Testis (tissue), 2 donors: ENCODE measurements at regions not wholly inside any gene's neighbourhood (a gene's known extent, or its start where the extent isn't known, plus 50 kb on each side); places are given as distances from the start of the nearest gene placed in this dataset.

Source experiments
- DNase-seq: peaks from one replicate; pipeline ENCODE4 v3.0.0-alpha.2; 2019
- H3K27ac ChIP-seq, 2 donors: fragments of 200-600 bp; sonication (generic); one replicate each; pipeline ENCODE4 v1.5.1; 2019
- H3K27me3 ChIP-seq: fragments of 200-600 bp; sonication (generic); one replicate; pipeline ENCODE4 v1.5.1; 2019
- H3K36me3 ChIP-seq: fragments of 200-600 bp; sonication (generic); one replicate; pipeline ENCODE4 v1.5.1; 2017; ENCODE audit warnings: low read depth; ENCODE audit errors: missing control alignments
- H3K4me1 ChIP-seq: fragments of 200-600 bp; sonication (generic); one replicate; pipeline ENCODE4 v1.5.1; 2019
- H3K4me3 ChIP-seq, 2 donors: fragments of 200-600 bp; sonication (generic); one replicate each; pipeline ENCODE4 v1.5.1; 2017 to 2019
- H3K9me3 ChIP-seq: fragments of 200-600 bp; sonication (generic); one replicate; pipeline ENCODE4 v1.5.1; 2017
- POLR2A ChIP-seq: fragments of 450-650 bp; IDR thresholded peaks from one replicate; pipeline ENCODE4 v1.6.1; 2017; ENCODE audit warnings: antibody characterized with exemption, mild to moderate bottlenecking, moderate library complexity
- WGBS, 2 donors: methylation state at CpG; one replicate each; pipeline ENCODE4 v1.1.5; 2018; 5-methylcytosine and 5-hydroxymethylcytosine counted together
- intact Hi-C: fragments of 100-400 bp; cut with DNase I; formaldehyde crosslinking; loops from one replicate; pipeline ENCODE4 v1.15.1; 2023; ENCODE audit warnings: low total_unique reads
- TF ChIP-seq, protein P1 (sequence below), 3 experiments: fragments of 450-650 bp in 2 of 3; fragments of 200-600 bp in 1 of 3; sonication (generic) in 1 of 3; IDR thresholded peaks; one replicate each; pipeline ENCODE4 v1.5.1; 2016 to 2019; ENCODE audit warnings: antibody characterized with exemption in 3 of 3, mild to moderate bottlenecking in 2 of 3, moderate library complexity in 1 of 3

DNA sequence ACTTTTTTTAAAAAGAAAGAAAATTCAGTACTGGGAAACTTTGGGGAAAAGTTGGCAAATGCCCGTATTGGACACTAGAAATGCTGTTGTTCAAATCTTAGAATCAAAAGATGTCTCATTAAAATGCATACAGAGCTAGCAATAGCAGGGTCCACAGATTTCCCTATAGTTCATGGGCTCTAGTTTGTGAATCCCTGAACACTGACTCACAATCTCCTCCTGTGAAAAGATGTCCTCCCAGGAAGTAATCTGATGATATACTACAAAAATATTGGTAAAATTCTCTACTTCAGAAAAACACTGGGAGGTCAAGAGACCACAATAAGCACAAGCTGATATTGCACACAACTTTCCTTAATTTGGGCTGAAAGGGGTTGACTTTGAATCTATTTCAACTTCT lies 568.4 kb upstream of the ZNF385D start:
- H3K27ac ChIP-seq = no peak overlapping the region
- no peaks in the 10 kb centered on the region for H3K36me3 ChIP-seq
- WGBS, 2 donors = 91 to 94% methylated on average over 1 of the region's 1 CpG
- intact Hi-C loops = no loop called here
- no peak overlapping the region for H3K4me3 ChIP-seq
- H3K9me3 ChIP-seq = no peaks in the 10 kb centered on the region
- TF ChIP-seq, protein P1, sequence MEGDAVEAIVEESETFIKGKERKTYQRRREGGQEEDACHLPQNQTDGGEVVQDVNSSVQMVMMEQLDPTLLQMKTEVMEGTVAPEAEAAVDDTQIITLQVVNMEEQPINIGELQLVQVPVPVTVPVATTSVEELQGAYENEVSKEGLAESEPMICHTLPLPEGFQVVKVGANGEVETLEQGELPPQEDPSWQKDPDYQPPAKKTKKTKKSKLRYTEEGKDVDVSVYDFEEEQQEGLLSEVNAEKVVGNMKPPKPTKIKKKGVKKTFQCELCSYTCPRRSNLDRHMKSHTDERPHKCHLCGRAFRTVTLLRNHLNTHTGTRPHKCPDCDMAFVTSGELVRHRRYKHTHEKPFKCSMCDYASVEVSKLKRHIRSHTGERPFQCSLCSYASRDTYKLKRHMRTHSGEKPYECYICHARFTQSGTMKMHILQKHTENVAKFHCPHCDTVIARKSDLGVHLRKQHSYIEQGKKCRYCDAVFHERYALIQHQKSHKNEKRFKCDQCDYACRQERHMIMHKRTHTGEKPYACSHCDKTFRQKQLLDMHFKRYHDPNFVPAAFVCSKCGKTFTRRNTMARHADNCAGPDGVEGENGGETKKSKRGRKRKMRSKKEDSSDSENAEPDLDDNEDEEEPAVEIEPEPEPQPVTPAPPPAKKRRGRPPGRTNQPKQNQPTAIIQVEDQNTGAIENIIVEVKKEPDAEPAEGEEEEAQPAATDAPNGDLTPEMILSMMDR (IDR thresholded peaks at IDR 0.05) = no peak
- TF ChIP-seq POLR2A = no peak
- H3K27me3 ChIP-seq = no peaks in the 10 kb centered on the region
- no peaks in the 10 kb centered on the region for H3K4me1 ChIP-seq
- DNase-seq = no peak

DNA sequence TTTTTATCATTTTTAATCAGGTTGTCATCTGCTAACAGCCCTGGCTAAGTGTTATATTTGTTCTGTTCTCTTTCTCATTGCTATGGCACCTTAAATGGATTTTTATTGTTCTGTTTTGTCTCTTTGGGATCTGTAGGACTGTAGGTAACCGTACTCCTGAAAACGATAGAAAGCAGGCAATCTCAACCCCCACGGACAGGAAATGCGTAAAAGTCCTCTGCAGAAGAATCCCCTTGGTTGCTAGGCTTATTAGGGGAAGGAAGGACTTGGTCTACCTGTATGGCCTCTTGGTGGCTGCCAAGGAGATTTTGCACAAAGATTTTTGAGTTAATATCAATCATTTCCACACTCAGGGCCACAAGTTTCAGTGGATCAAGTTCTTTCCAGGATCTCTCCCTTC lies 571.9 kb upstream of the ZNF385D start:
- Histone ChIP-seq H3K27ac (no peak overlapping the region), H3K4me1 (no peaks in the 10 kb centered on the region), H3K9me3 (no peaks in the 10 kb centered on the region), H3K4me3 (no peak overlapping the region), H3K27me3 (no peaks in the 10 kb centered on the region), H3K36me3 (no peaks in the 10 kb centered on the region)
- DNase-seq = no peak
- intact Hi-C loops = no loop called here
- 82 to 86% methylated on average over 4 of the region's 4 CpGs for WGBS, 2 donors
- no peak for TF ChIP-seq POLR2A
- TF ChIP-seq, protein P1 (IDR thresholded peaks at IDR 0.05) = no peak

DNA sequence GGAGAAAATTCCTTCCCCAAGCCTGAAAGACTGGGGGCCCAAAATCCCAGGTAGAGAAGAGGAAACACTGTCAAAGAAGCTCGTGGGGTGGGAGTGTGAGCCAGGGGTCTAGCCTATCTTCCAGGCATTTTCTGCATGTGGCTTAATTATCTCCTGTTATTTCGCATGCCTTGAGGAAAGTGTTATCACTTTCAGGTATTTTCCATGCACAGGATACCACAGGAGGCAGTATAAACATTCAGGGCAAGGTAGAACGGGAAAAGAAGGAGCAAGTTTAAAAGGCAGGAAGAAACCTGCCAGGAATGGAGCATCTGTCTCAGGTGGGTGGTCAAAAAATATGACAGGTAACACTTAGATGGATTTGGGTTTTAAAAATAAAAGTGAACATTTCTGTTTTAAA lies 575.3 kb upstream of the ZNF385D start:
- Histone ChIP-seq H3K4me3 (no peak overlapping the region), H3K4me1 (no peaks in the 10 kb centered on the region), H3K27me3 (no peaks in the 10 kb centered on the region), H3K36me3 (no peaks in the 10 kb centered on the region), H3K27ac (no peak overlapping the region), H3K9me3 (no peaks in the 10 kb centered on the region)
- DNase-seq = no peak
- whole genome bisulfite sequencing, 2 donors = 79 to 80% methylated on average over 3 of the region's 3 CpGs
- TF ChIP-seq POLR2A = no peak
- TF ChIP-seq, protein P1 (IDR thresholded peaks at IDR 0.05) = no peak
- intact Hi-C loops = no loop called here

DNA sequence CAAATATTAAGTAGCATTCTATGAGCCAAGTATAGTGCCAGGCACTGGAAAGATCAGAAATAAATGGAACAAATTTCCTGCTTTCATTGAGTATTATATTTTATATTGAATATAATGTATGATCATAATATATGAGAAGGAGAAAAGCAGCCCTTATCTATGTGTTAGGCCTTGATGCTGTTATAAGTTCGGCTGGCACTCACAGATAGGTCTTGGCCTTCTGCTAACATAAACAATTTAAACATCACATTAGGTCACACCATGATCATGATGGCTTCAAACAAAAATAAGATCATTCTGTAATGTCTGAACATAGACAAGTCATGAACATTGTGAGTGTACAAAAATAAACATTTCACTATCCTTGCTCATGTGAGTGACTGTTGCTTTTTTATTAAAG lies 584.0 kb upstream of the ZNF385D start:
- Histone ChIP-seq H3K9me3 (no peaks in the 10 kb centered on the region), H3K4me3 (no peak overlapping the region), H3K27ac (no peak overlapping the region), H3K4me1 (no peaks in the 10 kb centered on the region), H3K27me3 (no peaks in the 10 kb centered on the region), H3K36me3 (no peaks in the 10 kb centered on the region)
- no peak for DNase-seq
- 67 to 70% methylated on average over 1 of the region's 1 CpG for WGBS, 2 donors
- intact Hi-C loops = no loop called here
- no peak for TF ChIP-seq POLR2A
- TF ChIP-seq, protein P1 (IDR thresholded peaks at IDR 0.05) = no peak

DNA sequence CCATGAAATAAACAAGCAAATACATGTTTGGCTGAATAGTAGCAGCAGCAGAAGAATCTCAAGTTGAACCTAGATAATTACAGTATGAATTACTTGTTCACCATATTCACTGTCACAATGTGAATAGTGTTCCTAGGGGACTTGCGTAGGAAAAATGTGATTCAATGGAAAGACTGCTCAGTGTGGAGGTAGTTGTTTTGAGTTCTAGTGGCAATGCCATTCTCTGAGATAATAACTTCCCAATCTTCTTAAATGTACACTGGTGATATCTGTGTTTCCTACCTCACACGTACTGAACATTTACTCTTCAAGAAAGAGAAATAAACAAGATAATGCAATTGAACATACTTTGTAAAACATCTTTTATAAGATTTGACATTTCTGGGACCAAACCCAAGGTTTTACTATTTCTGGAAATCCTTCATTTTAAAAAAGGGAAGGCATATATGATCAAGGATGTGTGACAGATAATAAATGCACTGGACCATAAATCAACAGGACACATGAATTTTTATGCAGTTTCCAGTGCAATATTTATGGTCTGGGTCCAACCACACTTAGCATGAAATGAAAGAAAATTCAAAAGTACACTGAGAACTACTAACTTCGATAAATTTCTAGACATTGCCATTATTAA lies 598.3 kb upstream of the ZNF385D start:
- no peak overlapping the region for H3K4me3 ChIP-seq
- no peak overlapping the region for H3K27ac ChIP-seq
- H3K36me3 ChIP-seq = no peaks in the 10 kb centered on the region
- no peaks in the 10 kb centered on the region for H3K9me3 ChIP-seq
- no peaks in the 10 kb centered on the region for H3K27me3 ChIP-seq
- TF ChIP-seq, protein P1 (IDR thresholded peaks at IDR 0.05) = no peak
- no peak for TF ChIP-seq POLR2A
- no peak for DNase-seq
- H3K4me1 ChIP-seq = no peaks in the 10 kb centered on the region
- intact Hi-C loops = no loop called here
- 53 to 69% methylated on average over 3 of the region's 3 CpGs for WGBS, 2 donors
